K562 (cell line): ENCODE measurements at regions not wholly inside any gene's neighbourhood (a gene's known extent, or its start where the extent isn't known, plus 50 kb on each side); places are given as distances from the start of the nearest gene placed in this dataset.

Source experiments
- CEBPG ChIP-seq, 3 experiments: fragments of 200-800 bp in 1 of 3; sonication (Bioruptor generic) in 1 of 3; sonication (generic) in 1 of 3; formaldehyde crosslinking in 1 of 3; IDR thresholded peaks in 2 of 3; conservative IDR thresholded peaks in 1 of 3; 2 replicates each; pipeline versions ENCODE4 v1.6.1 to v1.8.0; 2016 to 2022; ENCODE audit warnings: missing compliant biosample characterization in 2 of 3, missing genetic modification characterization in 2 of 3, mild to moderate bottlenecking in 1 of 3, missing genetic modification reagents in 1 of 3
- TF ChIP-seq, protein P1 (sequence below): fragments of 450-650 bp; IDR thresholded peaks from 2 replicates; pipeline ENCODE4 v1.6.1; 2016; ENCODE audit warnings: mild to moderate bottlenecking, moderate library complexity

DNA sequence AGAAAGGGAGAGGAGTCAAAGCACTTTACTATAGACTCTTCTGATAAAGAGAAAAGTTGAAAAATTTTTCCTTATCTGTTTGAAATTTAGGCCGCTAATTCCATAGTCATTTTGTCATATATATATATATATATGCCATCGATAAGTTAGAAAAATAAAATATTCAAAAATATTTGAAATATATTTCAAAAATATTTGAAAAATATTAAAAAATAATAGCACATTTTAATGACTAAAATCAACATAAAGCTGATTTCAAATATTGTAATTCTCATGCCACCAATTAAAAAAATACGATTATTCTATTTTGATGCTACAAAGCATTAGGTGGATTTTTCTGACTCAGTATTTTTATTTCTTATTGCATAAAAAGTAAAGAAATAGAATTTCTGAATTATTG, 87.1 kb downstream of the KIF2B start (continued):
- TF ChIP-seq, protein P1, sequence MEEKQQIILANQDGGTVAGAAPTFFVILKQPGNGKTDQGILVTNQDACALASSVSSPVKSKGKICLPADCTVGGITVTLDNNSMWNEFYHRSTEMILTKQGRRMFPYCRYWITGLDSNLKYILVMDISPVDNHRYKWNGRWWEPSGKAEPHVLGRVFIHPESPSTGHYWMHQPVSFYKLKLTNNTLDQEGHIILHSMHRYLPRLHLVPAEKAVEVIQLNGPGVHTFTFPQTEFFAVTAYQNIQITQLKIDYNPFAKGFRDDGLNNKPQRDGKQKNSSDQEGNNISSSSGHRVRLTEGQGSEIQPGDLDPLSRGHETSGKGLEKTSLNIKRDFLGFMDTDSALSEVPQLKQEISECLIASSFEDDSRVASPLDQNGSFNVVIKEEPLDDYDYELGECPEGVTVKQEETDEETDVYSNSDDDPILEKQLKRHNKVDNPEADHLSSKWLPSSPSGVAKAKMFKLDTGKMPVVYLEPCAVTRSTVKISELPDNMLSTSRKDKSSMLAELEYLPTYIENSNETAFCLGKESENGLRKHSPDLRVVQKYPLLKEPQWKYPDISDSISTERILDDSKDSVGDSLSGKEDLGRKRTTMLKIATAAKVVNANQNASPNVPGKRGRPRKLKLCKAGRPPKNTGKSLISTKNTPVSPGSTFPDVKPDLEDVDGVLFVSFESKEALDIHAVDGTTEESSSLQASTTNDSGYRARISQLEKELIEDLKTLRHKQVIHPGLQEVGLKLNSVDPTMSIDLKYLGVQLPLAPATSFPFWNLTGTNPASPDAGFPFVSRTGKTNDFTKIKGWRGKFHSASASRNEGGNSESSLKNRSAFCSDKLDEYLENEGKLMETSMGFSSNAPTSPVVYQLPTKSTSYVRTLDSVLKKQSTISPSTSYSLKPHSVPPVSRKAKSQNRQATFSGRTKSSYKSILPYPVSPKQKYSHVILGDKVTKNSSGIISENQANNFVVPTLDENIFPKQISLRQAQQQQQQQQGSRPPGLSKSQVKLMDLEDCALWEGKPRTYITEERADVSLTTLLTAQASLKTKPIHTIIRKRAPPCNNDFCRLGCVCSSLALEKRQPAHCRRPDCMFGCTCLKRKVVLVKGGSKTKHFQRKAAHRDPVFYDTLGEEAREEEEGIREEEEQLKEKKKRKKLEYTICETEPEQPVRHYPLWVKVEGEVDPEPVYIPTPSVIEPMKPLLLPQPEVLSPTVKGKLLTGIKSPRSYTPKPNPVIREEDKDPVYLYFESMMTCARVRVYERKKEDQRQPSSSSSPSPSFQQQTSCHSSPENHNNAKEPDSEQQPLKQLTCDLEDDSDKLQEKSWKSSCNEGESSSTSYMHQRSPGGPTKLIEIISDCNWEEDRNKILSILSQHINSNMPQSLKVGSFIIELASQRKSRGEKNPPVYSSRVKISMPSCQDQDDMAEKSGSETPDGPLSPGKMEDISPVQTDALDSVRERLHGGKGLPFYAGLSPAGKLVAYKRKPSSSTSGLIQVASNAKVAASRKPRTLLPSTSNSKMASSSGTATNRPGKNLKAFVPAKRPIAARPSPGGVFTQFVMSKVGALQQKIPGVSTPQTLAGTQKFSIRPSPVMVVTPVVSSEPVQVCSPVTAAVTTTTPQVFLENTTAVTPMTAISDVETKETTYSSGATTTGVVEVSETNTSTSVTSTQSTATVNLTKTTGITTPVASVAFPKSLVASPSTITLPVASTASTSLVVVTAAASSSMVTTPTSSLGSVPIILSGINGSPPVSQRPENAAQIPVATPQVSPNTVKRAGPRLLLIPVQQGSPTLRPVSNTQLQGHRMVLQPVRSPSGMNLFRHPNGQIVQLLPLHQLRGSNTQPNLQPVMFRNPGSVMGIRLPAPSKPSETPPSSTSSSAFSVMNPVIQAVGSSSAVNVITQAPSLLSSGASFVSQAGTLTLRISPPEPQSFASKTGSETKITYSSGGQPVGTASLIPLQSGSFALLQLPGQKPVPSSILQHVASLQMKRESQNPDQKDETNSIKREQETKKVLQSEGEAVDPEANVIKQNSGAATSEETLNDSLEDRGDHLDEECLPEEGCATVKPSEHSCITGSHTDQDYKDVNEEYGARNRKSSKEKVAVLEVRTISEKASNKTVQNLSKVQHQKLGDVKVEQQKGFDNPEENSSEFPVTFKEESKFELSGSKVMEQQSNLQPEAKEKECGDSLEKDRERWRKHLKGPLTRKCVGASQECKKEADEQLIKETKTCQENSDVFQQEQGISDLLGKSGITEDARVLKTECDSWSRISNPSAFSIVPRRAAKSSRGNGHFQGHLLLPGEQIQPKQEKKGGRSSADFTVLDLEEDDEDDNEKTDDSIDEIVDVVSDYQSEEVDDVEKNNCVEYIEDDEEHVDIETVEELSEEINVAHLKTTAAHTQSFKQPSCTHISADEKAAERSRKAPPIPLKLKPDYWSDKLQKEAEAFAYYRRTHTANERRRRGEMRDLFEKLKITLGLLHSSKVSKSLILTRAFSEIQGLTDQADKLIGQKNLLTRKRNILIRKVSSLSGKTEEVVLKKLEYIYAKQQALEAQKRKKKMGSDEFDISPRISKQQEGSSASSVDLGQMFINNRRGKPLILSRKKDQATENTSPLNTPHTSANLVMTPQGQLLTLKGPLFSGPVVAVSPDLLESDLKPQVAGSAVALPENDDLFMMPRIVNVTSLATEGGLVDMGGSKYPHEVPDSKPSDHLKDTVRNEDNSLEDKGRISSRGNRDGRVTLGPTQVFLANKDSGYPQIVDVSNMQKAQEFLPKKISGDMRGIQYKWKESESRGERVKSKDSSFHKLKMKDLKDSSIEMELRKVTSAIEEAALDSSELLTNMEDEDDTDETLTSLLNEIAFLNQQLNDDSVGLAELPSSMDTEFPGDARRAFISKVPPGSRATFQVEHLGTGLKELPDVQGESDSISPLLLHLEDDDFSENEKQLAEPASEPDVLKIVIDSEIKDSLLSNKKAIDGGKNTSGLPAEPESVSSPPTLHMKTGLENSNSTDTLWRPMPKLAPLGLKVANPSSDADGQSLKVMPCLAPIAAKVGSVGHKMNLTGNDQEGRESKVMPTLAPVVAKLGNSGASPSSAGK, result no peak
- TF ChIP-seq CEBPG (CRISPR knock-in tag; IDR thresholded peaks at IDR 0.05) (no peak), CEBPG (tag; conservative IDR thresholded peaks at IDR 0.05 in 1 of 2, IDR thresholded peaks at IDR 0.05 in 1 of 2) (no peak)
